DND-41 (cell line): ENCODE measurements at regions not wholly inside any gene's neighbourhood (a gene's known extent, or its start where the extent isn't known, plus 50 kb on each side); places are given as distances from the start of the nearest gene placed in this dataset.

ENCODE experiments used
- EZH2 ChIP-seq: IDR thresholded peaks from 3 replicates; pipeline ENCODE4 v1.6.1; 2012; ENCODE audit warnings: borderline replicate concordance, low read depth, mild to moderate bottlenecking, moderate library complexity, low read length, inconsistent platforms; ENCODE audit not compliant: severe bottlenecking
- TF ChIP-seq, protein P1 (sequence below): IDR thresholded peaks from 2 replicates; pipeline ENCODE4 v1.5.1; 2012; ENCODE audit warnings: borderline replicate concordance, low read length, moderate library complexity, mild to moderate bottlenecking; ENCODE audit not compliant: poor library complexity, severe bottlenecking; ENCODE audit errors: extremely low read depth

DNA sequence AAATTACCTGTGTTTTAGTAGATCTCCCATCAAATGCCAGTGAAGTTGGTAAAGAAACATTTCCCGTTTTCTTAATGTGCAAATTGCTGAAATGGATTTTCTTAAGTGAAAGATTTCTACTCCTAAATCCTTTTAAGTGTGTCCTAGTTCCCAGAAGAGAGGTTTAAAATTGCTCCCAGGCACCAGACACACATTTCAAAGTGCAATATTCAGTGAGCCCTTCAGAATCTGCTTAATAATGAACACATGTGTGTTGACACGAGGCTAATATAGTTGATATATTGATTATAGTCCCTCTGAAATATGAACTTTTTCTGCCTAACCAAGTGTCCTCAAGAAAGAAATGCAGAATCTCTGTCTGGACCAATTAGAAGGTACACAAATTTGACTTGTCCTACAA lies 861.7 kb upstream of the CNTNAP5 start:
- TF ChIP-seq, protein P1, sequence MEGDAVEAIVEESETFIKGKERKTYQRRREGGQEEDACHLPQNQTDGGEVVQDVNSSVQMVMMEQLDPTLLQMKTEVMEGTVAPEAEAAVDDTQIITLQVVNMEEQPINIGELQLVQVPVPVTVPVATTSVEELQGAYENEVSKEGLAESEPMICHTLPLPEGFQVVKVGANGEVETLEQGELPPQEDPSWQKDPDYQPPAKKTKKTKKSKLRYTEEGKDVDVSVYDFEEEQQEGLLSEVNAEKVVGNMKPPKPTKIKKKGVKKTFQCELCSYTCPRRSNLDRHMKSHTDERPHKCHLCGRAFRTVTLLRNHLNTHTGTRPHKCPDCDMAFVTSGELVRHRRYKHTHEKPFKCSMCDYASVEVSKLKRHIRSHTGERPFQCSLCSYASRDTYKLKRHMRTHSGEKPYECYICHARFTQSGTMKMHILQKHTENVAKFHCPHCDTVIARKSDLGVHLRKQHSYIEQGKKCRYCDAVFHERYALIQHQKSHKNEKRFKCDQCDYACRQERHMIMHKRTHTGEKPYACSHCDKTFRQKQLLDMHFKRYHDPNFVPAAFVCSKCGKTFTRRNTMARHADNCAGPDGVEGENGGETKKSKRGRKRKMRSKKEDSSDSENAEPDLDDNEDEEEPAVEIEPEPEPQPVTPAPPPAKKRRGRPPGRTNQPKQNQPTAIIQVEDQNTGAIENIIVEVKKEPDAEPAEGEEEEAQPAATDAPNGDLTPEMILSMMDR, result no peak
- TF ChIP-seq EZH2, result no peak
